Parathyroid adenoma (tissue), 2 donors: ENCODE measurements at regions not wholly inside any gene's neighbourhood (a gene's known extent, or its start where the extent isn't known, plus 50 kb on each side); places are given as distances from the start of the nearest gene placed in this dataset.

ENCODE experiments used
- H2AFZ ChIP-seq: fragments of 300-600 bp; sonication (generic); one replicate; pipeline ENCODE4 v1.7.0; 2017; ENCODE audit warnings: antibody characterized with exemption, mild to moderate bottlenecking
- H3K27ac ChIP-seq: fragments of 300-600 bp; sonication (generic); one replicate; pipeline ENCODE4 v1.7.0; 2017
- H3K27me3 ChIP-seq: fragments of 300-600 bp; sonication (generic); one replicate; pipeline ENCODE4 v1.7.0; 2017; ENCODE audit warnings: low read length; ENCODE audit not compliant: control insufficient read depth, insufficient read depth
- H3K36me3 ChIP-seq: fragments of 300-600 bp; sonication (generic); one replicate; pipeline ENCODE4 v1.7.0; 2017; ENCODE audit warnings: low read length; ENCODE audit not compliant: control insufficient read depth, insufficient read depth
- H3K4me1 ChIP-seq: fragments of 300-600 bp; sonication (generic); one replicate; pipeline ENCODE4 v1.7.0; 2017; ENCODE audit warnings: control low read depth
- H3K4me2 ChIP-seq: fragments of 300-600 bp; sonication (generic); one replicate; pipeline ENCODE4 v1.7.0; 2017; ENCODE audit warnings: low read length
- H3K4me3 ChIP-seq: fragments of 300-600 bp; sonication (generic); one replicate; pipeline ENCODE4 v1.7.0; 2017; ENCODE audit warnings: low read depth, low read length
- H3K79me2 ChIP-seq: fragments of 300-600 bp; sonication (generic); one replicate; pipeline ENCODE4 v1.7.0; 2017; ENCODE audit warnings: control low read depth
- H3K9ac ChIP-seq: fragments of 300-600 bp; sonication (generic); one replicate; pipeline ENCODE4 v1.7.0; 2017; ENCODE audit warnings: mild to moderate bottlenecking
- H3K9me3 ChIP-seq: fragments of 300-600 bp; sonication (generic); one replicate; pipeline ENCODE4 v1.7.0; 2017; ENCODE audit warnings: low read length; ENCODE audit not compliant: control insufficient read depth
- CTCF ChIP-seq: fragments of 300-600 bp; sonication (generic); IDR thresholded peaks from one replicate; pipeline ENCODE4 v1.7.0; 2017; ENCODE audit warnings: antibody characterized with exemption, mild to moderate bottlenecking
- donor health status: primary hyperparathyroidism.

- Histone ChIP-seq H3K9ac (no peak overlapping the region), H3K4me3 (no peak overlapping the region), H3K36me3 (no peaks in the 10 kb centered on the region), H3K79me2 (no peaks in the 10 kb centered on the region), H3K4me1 (no peaks in the 10 kb centered on the region), H3K9me3 (no peaks in the 10 kb centered on the region), H3K27ac (no peak overlapping the region), H2AFZ (no peak overlapping the region), H3K4me2 (no peak overlapping the region), H3K27me3 (no peaks in the 10 kb centered on the region)
- TF ChIP-seq CTCF, result no peak
Measured at GRCh38 chr10:10630281-10630680, 387.4 kb upstream of the CELF2 start.

DNA sequence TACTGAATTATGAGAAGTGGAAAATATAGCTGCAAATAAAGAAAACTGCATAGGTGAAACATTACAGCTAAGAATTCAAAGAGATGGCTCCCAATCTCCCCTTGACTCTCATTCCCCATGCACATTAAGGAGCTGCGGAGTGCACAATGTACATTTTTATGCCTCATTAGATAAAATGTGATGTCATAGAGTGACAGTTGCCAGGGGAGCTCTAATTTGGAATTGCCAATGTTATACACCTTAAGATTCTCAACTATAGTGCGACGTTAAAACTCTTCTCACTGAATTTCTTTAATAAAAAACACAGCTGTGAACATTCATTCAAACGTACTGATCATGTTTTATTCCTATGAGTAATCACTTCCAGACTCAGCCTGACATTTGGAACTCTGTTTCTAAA lies 386.9 kb upstream of the CELF2 start:
- Histone ChIP-seq H3K9me3 (no peaks in the 10 kb centered on the region), H3K27me3 (no peaks in the 10 kb centered on the region), H3K36me3 (no peaks in the 10 kb centered on the region), H3K27ac (no peak overlapping the region), H3K79me2 (no peaks in the 10 kb centered on the region), H2AFZ (no peak overlapping the region), H3K9ac (no peak overlapping the region), H3K4me3 (no peak overlapping the region), H3K4me1 (no peaks in the 10 kb centered on the region), H3K4me2 (no peak overlapping the region)
- no peak for TF ChIP-seq CTCF

- Histone ChIP-seq H3K4me3 (no peak overlapping the region), H2AFZ (no peak overlapping the region), H3K9me3 (no peaks in the 10 kb centered on the region), H3K27me3 (no peaks in the 10 kb centered on the region), H3K9ac (no peak overlapping the region), H3K27ac (no peak overlapping the region), H3K36me3 (no peaks in the 10 kb centered on the region), H3K4me1 (no peaks in the 10 kb centered on the region), H3K4me2 (no peak overlapping the region), H3K79me2 (no peaks in the 10 kb centered on the region)
- TF ChIP-seq CTCF, result no peak
Measured at GRCh38 chr10:10642189-10642588, 375.5 kb upstream of the CELF2 start.

DNA sequence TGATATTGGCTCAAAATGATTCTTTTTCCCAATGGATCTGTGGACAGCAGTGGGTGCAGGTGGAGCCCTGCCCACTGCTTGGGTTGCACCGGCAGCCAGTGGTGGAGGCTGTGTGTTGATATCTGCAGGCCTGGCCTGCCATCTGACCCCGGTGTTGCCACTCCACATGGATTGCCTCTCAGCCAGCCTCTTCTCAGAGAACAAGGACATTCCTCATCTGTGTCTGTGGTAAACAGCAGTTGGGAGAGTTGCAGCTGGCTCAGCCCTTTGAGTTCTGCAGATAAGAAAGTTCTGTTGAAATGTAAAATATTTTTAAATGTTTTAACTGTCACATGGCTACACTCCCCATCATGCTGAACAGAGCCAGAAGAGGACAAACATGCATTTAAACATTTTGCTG lies 374.9 kb upstream of the CELF2 start:
- Histone ChIP-seq H3K9ac (no peak overlapping the region), H3K27ac (peak overlapping the region; percentile 27), H3K9me3 (no peaks in the 10 kb centered on the region), H3K4me3 (no peak overlapping the region), H3K4me2 (no peak overlapping the region), H2AFZ (no peak overlapping the region), H3K79me2 (no peaks in the 10 kb centered on the region), H3K4me1 (no peaks in the 10 kb centered on the region), H3K27me3 (no peaks in the 10 kb centered on the region), H3K36me3 (no peaks in the 10 kb centered on the region)
- TF ChIP-seq CTCF, result no peak

DNA sequence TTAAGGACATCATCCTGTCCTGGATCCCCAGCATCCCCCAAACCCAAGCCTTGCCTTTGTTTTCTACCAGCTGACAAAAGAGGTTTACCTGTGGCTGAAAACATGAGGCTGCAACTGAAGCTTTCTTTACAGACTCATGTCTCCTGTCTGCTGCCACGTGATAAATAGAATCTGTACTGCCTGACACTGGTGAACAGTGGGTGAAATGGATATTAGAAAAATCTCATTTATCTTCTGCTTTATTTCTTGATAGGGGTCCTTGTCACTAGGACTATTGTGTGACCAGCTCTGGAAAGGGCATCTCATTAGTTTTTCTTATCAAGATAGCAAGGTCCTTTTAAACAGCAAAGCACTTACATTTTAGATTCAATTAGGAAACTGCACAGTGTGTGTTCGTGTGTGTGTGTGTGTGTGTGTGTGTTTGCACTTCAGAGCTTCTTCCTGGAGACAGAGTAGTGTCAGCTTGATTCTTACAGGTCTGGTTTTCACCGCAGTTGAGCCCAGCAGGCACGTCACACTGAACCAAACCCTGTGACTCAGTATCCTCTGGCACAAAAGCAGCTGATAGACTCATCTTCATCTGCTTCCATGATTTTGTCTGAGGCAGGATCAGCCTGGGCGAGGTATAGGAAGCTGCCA lies 373.5 kb upstream of the CELF2 start:
- Histone ChIP-seq H3K27ac (no peak overlapping the region), H3K4me2 (no peak overlapping the region), H3K4me1 (no peaks in the 10 kb centered on the region), H3K79me2 (no peaks in the 10 kb centered on the region), H2AFZ (no peak overlapping the region), H3K36me3 (no peaks in the 10 kb centered on the region), H3K27me3 (no peaks in the 10 kb centered on the region), H3K9ac (no peak overlapping the region), H3K4me3 (no peak overlapping the region), H3K9me3 (no peaks in the 10 kb centered on the region)
- TF ChIP-seq CTCF, result no peak
